Neural cell (in vitro differentiated cells): ENCODE measurements at regions not wholly inside any gene's neighbourhood (a gene's known extent, or its start where the extent isn't known, plus 50 kb on each side); places are given as distances from the start of the nearest gene placed in this dataset.

ENCODE experiments used
- H2AFZ ChIP-seq: fragments of 200-600, 300-800 bp; sonication (generic), shearing (Covaris generic); 2 replicates; pipeline ENCODE4 v1.6.0; 2014; ENCODE audit warnings: low read depth, mild to moderate bottlenecking, antibody characterized with exemption, low read length, moderate library complexity
- H3F3A ChIP-seq: fragments of 200-600 bp; shearing (Covaris generic); 2 replicates; pipeline ENCODE4 v1.6.1; 2016; ENCODE audit warnings: mild to moderate bottlenecking, moderate library complexity, mixed read lengths, antibody characterized with exemption, low read length; ENCODE audit not compliant: insufficient read depth, poor library complexity, severe bottlenecking
- H3K27ac ChIP-seq: fragments of 200-600, 300-800 bp; sonication (generic), shearing (Covaris generic); 2 replicates; pipeline ENCODE4 v1.5.1; 2014; ENCODE audit warnings: mild to moderate bottlenecking, low read length, moderate library complexity
- H3K27me3 ChIP-seq: fragments of 300-800, 200-600 bp; sonication (generic), shearing (Covaris generic); 2 replicates; pipeline ENCODE4 v1.6.0; 2014; ENCODE audit warnings: mild to moderate bottlenecking, low read depth, low read length, moderate library complexity; ENCODE audit not compliant: insufficient read depth
- H3K36me3 ChIP-seq: fragments of 300-800, 200-600 bp; sonication (generic), shearing (Covaris generic); 2 replicates; pipeline ENCODE4 v1.5.1; 2014; ENCODE audit warnings: mild to moderate bottlenecking, antibody characterized with exemption, low read length, moderate library complexity; ENCODE audit not compliant: insufficient read depth
- H3K4me2 ChIP-seq: fragments of 300-800, 200-600 bp; sonication (generic), shearing (Covaris generic); 2 replicates; pipeline ENCODE4 v1.6.0; 2014; ENCODE audit warnings: mild to moderate bottlenecking, low read length
- H3K4me3 ChIP-seq: fragments of 300-800, 200-600 bp; sonication (generic), shearing (Covaris generic); 2 replicates; pipeline ENCODE4 v1.5.1; 2014; ENCODE audit warnings: mild to moderate bottlenecking, low read length, moderate library complexity
- H3K79me2 ChIP-seq: fragments of 200-600 bp; shearing (Covaris generic); replicated peaks from 2 replicates; pipeline ENCODE4 v1.6.0; 2014; ENCODE audit warnings: mild to moderate bottlenecking, low read length, moderate library complexity; ENCODE audit not compliant: insufficient read depth
- H3K9ac ChIP-seq: fragments of 300-800, 200-600 bp; sonication (generic), shearing (Covaris generic); 2 replicates; pipeline ENCODE4 v1.6.1; 2016; ENCODE audit warnings: mild to moderate bottlenecking, low read length, mixed read lengths
- H3K9me2 ChIP-seq: fragments of 200-600 bp; shearing (Covaris generic); 2 replicates; pipeline ENCODE4 v1.6.1; 2016; ENCODE audit warnings: mild to moderate bottlenecking, low read length, mixed read lengths; ENCODE audit not compliant: insufficient read depth
- H3K9me3 ChIP-seq: fragments of 200-600, 300-800 bp; sonication (generic), shearing (Covaris generic); 2 replicates; pipeline ENCODE4 v1.6.1; 2016; ENCODE audit warnings: mild to moderate bottlenecking, mixed run types, low read length, moderate library complexity, mixed read lengths
- H4K20me1 ChIP-seq: fragments of 200-600 bp; shearing (Covaris generic); 2 replicates; pipeline ENCODE4 v1.6.1; 2016; ENCODE audit warnings: mild to moderate bottlenecking, mixed run types; ENCODE audit not compliant: insufficient read depth
- EP300 ChIP-seq: fragments of 450-650 bp; conservative IDR thresholded peaks from 2 replicates; pipeline ENCODE4 v1.6.1; 2014; ENCODE audit warnings: antibody characterized with exemption, mild to moderate bottlenecking, moderate library complexity; ENCODE audit not compliant: poor library complexity, severe bottlenecking
- EZH2 ChIP-seq: fragments of 200-600, 300-800 bp; shearing (Covaris generic), sonication (generic); IDR thresholded peaks from 2 replicates; pipeline ENCODE4 v1.6.1; 2014; ENCODE audit warnings: antibody characterized with exemption, low read length, borderline replicate concordance, mild to moderate bottlenecking; ENCODE audit not compliant: insufficient read depth, poor library complexity, severe bottlenecking
- MXI1 ChIP-seq: fragments of 450-650 bp; conservative IDR thresholded peaks from 2 replicates; pipeline ENCODE4 v1.6.1; 2014; ENCODE audit warnings: antibody characterized with exemption, mild to moderate bottlenecking; ENCODE audit not compliant: poor library complexity, severe bottlenecking
- POLR2AphosphoS5 ChIP-seq: IDR thresholded peaks from 2 replicates; pipeline ENCODE4 v1.6.1; 2012
- RAD21 ChIP-seq: fragments of 450-650 bp; conservative IDR thresholded peaks from 2 replicates; pipeline ENCODE4 v1.6.1; 2014; ENCODE audit warnings: antibody characterized with exemption, mild to moderate bottlenecking, moderate library complexity
- SMC3 ChIP-seq: fragments of 450-650 bp; conservative IDR thresholded peaks from 2 replicates; pipeline ENCODE4 v1.6.1; 2014; ENCODE audit warnings: antibody characterized with exemption, mild to moderate bottlenecking, moderate library complexity; ENCODE audit not compliant: poor library complexity
- TAF1 ChIP-seq: IDR thresholded peaks from 2 replicates; pipeline ENCODE4 v1.6.1; 2012; ENCODE audit warnings: low read depth
- TF ChIP-seq, protein P1 (sequence below): fragments of 450-650 bp; IDR thresholded peaks from 2 replicates; pipeline ENCODE4 v1.5.1; 2014; ENCODE audit warnings: antibody characterized with exemption, mild to moderate bottlenecking, moderate library complexity; ENCODE audit not compliant: poor library complexity, severe bottlenecking
- TF ChIP-seq, protein P2 (sequence below): IDR thresholded peaks from 2 replicates; pipeline ENCODE4 v1.6.1; 2012; ENCODE audit warnings: borderline replicate concordance

DNA sequence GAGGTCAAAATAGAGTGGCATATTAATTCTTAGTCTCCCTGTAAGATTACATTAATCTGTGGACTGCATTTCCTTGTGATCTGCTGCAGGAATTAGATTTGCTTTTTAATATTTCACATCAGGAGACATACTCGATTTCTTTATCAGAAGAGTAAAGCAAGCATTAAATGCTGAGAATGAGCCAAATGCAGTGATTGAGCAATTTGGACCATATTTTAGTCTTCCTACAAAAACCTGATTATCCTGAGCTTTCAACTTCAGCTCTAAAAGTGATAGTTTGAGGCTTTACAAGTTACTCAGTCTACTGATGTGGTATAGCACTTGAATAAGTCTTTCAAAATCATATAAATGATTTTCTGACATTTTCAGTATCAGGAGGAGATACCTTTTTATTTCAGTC is 774.3 kb upstream of the RAB6C start:
- H3K9ac ChIP-seq = no peak overlapping the region
- no peaks in the 10 kb centered on the region for H3K79me2 ChIP-seq
- H3K9me2 ChIP-seq = no peaks in the 10 kb centered on the region
- H2AFZ ChIP-seq = no peak overlapping the region
- H4K20me1 ChIP-seq = no peaks in the 10 kb centered on the region
- H3K4me3 ChIP-seq = no peak overlapping the region
- H3K4me2 ChIP-seq = no peak overlapping the region
- no peaks in the 10 kb centered on the region for H3K36me3 ChIP-seq
- no peak for TF ChIP-seq TAF1
- TF ChIP-seq RAD21 = no peak
- TF ChIP-seq, protein P1, sequence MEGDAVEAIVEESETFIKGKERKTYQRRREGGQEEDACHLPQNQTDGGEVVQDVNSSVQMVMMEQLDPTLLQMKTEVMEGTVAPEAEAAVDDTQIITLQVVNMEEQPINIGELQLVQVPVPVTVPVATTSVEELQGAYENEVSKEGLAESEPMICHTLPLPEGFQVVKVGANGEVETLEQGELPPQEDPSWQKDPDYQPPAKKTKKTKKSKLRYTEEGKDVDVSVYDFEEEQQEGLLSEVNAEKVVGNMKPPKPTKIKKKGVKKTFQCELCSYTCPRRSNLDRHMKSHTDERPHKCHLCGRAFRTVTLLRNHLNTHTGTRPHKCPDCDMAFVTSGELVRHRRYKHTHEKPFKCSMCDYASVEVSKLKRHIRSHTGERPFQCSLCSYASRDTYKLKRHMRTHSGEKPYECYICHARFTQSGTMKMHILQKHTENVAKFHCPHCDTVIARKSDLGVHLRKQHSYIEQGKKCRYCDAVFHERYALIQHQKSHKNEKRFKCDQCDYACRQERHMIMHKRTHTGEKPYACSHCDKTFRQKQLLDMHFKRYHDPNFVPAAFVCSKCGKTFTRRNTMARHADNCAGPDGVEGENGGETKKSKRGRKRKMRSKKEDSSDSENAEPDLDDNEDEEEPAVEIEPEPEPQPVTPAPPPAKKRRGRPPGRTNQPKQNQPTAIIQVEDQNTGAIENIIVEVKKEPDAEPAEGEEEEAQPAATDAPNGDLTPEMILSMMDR = no peak
- TF ChIP-seq MXI1 = no peak
- no peak for TF ChIP-seq EZH2
- no peak for TF ChIP-seq POLR2AphosphoS5
- TF ChIP-seq EP300 = no peak
- TF ChIP-seq, protein P2, sequence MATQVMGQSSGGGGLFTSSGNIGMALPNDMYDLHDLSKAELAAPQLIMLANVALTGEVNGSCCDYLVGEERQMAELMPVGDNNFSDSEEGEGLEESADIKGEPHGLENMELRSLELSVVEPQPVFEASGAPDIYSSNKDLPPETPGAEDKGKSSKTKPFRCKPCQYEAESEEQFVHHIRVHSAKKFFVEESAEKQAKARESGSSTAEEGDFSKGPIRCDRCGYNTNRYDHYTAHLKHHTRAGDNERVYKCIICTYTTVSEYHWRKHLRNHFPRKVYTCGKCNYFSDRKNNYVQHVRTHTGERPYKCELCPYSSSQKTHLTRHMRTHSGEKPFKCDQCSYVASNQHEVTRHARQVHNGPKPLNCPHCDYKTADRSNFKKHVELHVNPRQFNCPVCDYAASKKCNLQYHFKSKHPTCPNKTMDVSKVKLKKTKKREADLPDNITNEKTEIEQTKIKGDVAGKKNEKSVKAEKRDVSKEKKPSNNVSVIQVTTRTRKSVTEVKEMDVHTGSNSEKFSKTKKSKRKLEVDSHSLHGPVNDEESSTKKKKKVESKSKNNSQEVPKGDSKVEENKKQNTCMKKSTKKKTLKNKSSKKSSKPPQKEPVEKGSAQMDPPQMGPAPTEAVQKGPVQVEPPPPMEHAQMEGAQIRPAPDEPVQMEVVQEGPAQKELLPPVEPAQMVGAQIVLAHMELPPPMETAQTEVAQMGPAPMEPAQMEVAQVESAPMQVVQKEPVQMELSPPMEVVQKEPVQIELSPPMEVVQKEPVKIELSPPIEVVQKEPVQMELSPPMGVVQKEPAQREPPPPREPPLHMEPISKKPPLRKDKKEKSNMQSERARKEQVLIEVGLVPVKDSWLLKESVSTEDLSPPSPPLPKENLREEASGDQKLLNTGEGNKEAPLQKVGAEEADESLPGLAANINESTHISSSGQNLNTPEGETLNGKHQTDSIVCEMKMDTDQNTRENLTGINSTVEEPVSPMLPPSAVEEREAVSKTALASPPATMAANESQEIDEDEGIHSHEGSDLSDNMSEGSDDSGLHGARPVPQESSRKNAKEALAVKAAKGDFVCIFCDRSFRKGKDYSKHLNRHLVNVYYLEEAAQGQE = no peak
- no peak for TF ChIP-seq SMC3
- no peaks in the 10 kb centered on the region for H3K27me3 ChIP-seq
- no peak overlapping the region for H3K27ac ChIP-seq
- no peaks in the 10 kb centered on the region for H3F3A ChIP-seq
- H3K9me3 ChIP-seq = no peaks in the 10 kb centered on the region

DNA sequence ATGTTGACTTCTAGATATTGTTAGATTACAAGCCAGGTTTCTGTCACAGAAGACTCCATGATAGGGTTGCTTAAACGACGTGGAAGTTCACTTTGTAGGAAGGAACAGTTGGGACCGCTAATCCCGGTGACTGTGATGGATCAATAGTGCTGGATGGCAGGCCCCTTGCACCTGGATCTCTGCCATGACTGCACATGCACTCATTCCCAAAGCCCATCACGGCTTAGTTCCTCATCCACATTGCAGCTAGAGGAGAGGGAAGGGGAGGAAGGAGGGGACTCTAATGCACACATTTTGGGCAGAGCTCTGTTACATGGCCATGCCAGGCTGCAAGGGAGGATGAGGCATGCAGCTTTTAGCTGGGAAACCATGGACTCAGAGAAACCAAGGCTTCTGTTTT is 773.7 kb upstream of the RAB6C start:
- TF ChIP-seq, protein P1 = no peak
- TF ChIP-seq SMC3 (no peak), EZH2 (no peak), TAF1 (no peak), RAD21 (no peak), EP300 (no peak), MXI1 (no peak), POLR2AphosphoS5 (no peak)
- TF ChIP-seq, protein P2 = no peak
- Histone ChIP-seq H4K20me1 (no peaks in the 10 kb centered on the region), H3K27me3 (no peaks in the 10 kb centered on the region), H3F3A (no peaks in the 10 kb centered on the region), H3K4me3 (no peak overlapping the region), H3K4me2 (no peak overlapping the region), H3K9ac (no peak overlapping the region), H3K36me3 (no peaks in the 10 kb centered on the region), H3K9me2 (no peaks in the 10 kb centered on the region), H3K27ac (no peak overlapping the region), H2AFZ (no peak overlapping the region), H3K79me2 (no peaks in the 10 kb centered on the region), H3K9me3 (no peaks in the 10 kb centered on the region)
